ENCODE measurements at regions not wholly inside any gene's neighbourhood (a gene's known extent, or its start where the extent isn't known, plus 50 kb on each side); places are given as distances from the start of the nearest gene placed in this dataset.

DNA sequence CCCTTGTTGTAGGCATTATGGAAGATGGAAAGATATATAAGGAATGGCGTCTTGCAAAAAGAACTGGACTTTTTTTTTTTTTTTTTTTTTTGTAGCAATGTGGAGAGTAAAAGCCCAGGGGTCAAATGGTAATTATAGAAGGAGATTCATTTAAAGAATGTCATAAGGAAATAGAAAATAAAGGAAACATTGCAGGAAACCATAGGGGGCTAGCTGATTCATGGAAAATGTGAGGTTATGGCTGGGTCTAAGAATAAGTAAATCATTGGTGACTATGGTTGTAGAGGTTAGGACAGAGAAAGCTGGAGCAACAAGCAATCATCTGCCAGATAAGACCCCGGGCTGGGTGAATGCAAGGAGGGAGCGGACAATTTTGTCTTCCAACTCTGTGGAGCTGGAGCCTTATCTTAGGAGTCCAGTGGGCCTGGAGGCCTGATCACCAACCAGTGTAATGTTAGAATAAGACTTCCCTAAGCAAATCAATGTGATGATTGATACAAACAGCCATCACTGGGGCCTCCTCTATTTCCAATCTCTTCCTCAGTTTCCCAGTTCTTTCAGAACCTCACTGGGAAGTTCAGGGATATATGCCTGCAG, 201.2 kb upstream of the TNP1 start:
- Histone ChIP-seq H3K36me3 (no peaks in the 10 kb centered on the region), H3K4me1 (no peaks in the 10 kb centered on the region), H3K27me3 (no peaks in the 10 kb centered on the region), H3K4me3 (no peak overlapping the region), H3K27ac (no peak overlapping the region), H3K9me3 (no peaks in the 10 kb centered on the region)
- DNase-seq (ENCODE audit: low spot score in 2 of 2): no peak
- TF ChIP-seq CTCF (IDR thresholded peaks at IDR 0.05) (no peak), POLR2A (IDR thresholded peaks at IDR 0.05) (no peak), POLR2AphosphoS5 (IDR thresholded peaks at IDR 0.05) (no peak)
- intact Hi-C loops (cut with DNase I; ENCODE audit: low total_unique reads): no loop called here

DNA sequence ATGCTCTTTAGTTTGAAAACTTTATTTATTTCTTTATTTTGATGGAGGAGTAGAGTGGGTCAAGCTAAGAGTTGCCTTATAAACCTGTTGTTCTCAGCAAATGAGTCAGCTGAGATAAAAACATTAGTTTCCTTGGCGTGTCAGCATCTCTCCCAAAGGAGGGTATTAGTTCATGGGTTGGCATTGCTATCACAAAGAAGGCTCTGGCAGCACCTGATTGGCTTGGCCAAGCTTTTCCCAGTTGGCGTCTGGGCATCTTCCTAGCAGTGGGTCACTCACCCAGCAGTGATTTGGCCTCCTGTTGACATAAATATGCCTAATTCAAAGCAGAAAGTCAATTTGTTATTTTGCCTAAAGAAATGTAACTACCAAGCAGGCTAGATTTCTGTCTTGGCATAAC, 200.7 kb upstream of the TNP1 start:
- no peak for DNase-seq (ENCODE audit: low spot score in 2 of 2)
- no peaks in the 10 kb centered on the region for H3K4me1 ChIP-seq
- intact Hi-C loops (cut with DNase I; ENCODE audit: low total_unique reads): no loop called here
- no peaks in the 10 kb centered on the region for H3K36me3 ChIP-seq
- TF ChIP-seq POLR2A (IDR thresholded peaks at IDR 0.05) (no peak), CTCF (IDR thresholded peaks at IDR 0.05) (no peak), POLR2AphosphoS5 (IDR thresholded peaks at IDR 0.05) (no peak)
- no peak overlapping the region for H3K4me3 ChIP-seq
- H3K27ac ChIP-seq: no peak overlapping the region
- H3K27me3 ChIP-seq: no peaks in the 10 kb centered on the region
- no peaks in the 10 kb centered on the region for H3K9me3 ChIP-seq

DNA sequence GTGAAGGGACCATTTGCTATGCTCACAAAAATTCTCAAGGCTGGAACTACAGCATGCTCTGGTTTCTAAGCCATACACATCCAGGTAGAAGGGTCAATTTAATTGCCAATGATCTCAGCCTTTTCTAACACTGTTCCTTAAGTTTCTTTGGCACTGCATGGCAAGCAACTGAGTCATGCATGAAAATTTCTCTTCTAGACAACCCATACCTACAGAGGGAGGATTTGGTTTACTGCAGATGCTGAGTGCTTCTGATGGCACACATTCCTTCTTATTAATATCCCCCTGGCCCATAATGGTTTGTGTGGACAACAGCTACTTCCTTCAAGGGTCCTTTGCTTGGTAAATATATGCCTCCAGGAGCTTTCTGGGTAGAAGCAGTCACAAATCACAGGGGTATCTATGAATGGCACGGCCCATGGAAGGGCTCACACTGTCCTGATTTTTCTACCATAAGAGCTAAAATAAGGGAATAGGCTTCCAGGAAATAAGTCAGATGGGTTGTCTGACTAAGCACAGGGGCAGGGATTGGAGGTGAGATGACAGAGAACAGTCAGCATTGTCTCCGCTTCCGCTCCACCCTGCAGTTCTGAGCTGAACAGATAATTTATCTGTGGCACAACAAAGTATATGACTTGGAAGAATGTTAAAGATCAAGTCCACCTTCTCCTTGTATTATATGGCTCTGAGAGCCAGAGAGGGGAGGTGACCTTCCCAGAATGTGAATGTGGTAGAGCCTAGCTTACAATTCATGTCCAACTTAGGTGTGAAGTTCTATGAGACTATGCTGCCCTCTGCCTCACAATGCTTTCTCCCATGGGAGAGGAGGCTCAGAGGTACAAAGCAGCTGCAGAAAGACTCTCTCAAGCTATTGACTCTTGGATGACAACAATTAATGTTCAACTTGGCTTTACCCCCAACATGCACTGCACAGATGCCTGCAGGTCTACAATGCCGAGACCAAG, 199.2 kb upstream of the TNP1 start:
- Histone ChIP-seq H3K4me3 (no peak overlapping the region), H3K27ac (no peak overlapping the region), H3K4me1 (no peaks in the 10 kb centered on the region), H3K9me3 (no peaks in the 10 kb centered on the region), H3K36me3 (no peaks in the 10 kb centered on the region), H3K27me3 (no peaks in the 10 kb centered on the region)
- TF ChIP-seq CTCF (IDR thresholded peaks at IDR 0.05) (no peak), POLR2A (IDR thresholded peaks at IDR 0.05) (no peak), POLR2AphosphoS5 (IDR thresholded peaks at IDR 0.05) (no peak)
- DNase-seq (ENCODE audit: low spot score in 2 of 2): no peak
- intact Hi-C loops (cut with DNase I; ENCODE audit: low total_unique reads): no loop called here

DNA sequence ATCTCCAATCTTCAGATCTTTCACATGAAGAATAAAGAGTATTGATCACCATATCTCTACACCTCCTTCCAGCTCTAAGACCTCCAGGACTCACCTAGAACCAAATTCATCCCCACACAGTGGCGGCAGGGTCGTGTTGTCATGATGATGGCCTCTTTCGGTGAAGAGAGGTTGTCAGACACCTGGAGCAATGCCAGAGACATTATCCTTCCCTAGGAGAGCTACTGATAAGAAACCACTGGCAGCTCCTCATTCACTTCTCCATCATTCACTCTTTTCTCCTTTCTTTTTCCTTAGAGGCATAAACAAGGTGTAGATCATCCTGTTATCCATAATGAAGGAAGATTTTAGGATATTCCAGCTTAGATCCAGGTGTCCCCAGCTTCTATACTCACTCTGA, 197.9 kb upstream of the TNP1 start:
- Histone ChIP-seq H3K27ac (no peak overlapping the region), H3K27me3 (no peaks in the 10 kb centered on the region), H3K9me3 (no peaks in the 10 kb centered on the region), H3K4me3 (no peak overlapping the region), H3K4me1 (no peaks in the 10 kb centered on the region), H3K36me3 (no peaks in the 10 kb centered on the region)
- intact Hi-C loops (cut with DNase I; ENCODE audit: low total_unique reads): no loop called here
- TF ChIP-seq POLR2AphosphoS5 (IDR thresholded peaks at IDR 0.05) (no peak), CTCF (IDR thresholded peaks at IDR 0.05) (no peak), POLR2A (IDR thresholded peaks at IDR 0.05) (no peak)
- no peak for DNase-seq (ENCODE audit: low spot score in 2 of 2)

GRCh38 chr2:217055624-217056023, 195.8 kb upstream of the TNP1 start:
- Histone ChIP-seq H3K27me3 (no peaks in the 10 kb centered on the region), H3K4me3 (no peak overlapping the region), H3K36me3 (no peaks in the 10 kb centered on the region), H3K27ac (no peak overlapping the region), H3K9me3 (no peaks in the 10 kb centered on the region), H3K4me1 (no peaks in the 10 kb centered on the region)
- intact Hi-C loops (cut with DNase I; ENCODE audit: low total_unique reads): no loop called here
- DNase-seq (ENCODE audit: low spot score in 2 of 2): no peak
- TF ChIP-seq POLR2AphosphoS5 (IDR thresholded peaks at IDR 0.05) (no peak), POLR2A (IDR thresholded peaks at IDR 0.05) (no peak), CTCF (IDR thresholded peaks at IDR 0.05) (no peak)
